Stimulated activated CD4-positive, alpha-beta T cell treated with anti-CD3 and anti-CD28 coated beads, Interleukin-15, amount 100 ng/mL, for 24 hours (primary cell): ENCODE measurements at regions not wholly inside any gene's neighbourhood (a gene's known extent, or its start where the extent isn't known, plus 50 kb on each side); places are given as distances from the start of the nearest gene placed in this dataset.

Experiments used
- DNase-seq: peaks from one replicate; pipeline ENCODE4 v3.0.0-alpha.2; 2020

- DNase-seq: no peak
Measured at GRCh38 chr12:25716842-25717241, 163.8 kb upstream of the LMNTD1 start.

- no peak for DNase-seq
Measured at GRCh38 chr12:25717552-25717951, 164.5 kb upstream of the LMNTD1 start.

- no peak for DNase-seq
Measured at GRCh38 chr12:25718081-25718731, 165.1 kb upstream of the LMNTD1 start.

- no peak for DNase-seq
Measured at GRCh38 chr12:25719505-25719904, 166.4 kb upstream of the LMNTD1 start.

- no peak for DNase-seq
Measured at GRCh38 chr12:25723336-25723735, 170.3 kb upstream of the LMNTD1 start.

GRCh38 chr12:25723921-25724491 is 170.9 kb upstream of the LMNTD1 start:
- DNase-seq: no peak

GRCh38 chr12:25725470-25725869 is 172.4 kb upstream of the LMNTD1 start:
- DNase-seq: no peak

GRCh38 chr12:25725931-25726330 is 172.8 kb upstream of the LMNTD1 start:
- no peak for DNase-seq

GRCh38 chr12:25728056-25728595 is 175.0 kb upstream of the LMNTD1 start:
- DNase-seq: no peak

- no peak for DNase-seq
Measured at GRCh38 chr12:25730489-25731349, 177.6 kb upstream of the LMNTD1 start.

- no peak for DNase-seq
Measured at GRCh38 chr12:25733541-25733940, 180.5 kb upstream of the LMNTD1 start.

- no peak for DNase-seq
Measured at GRCh38 chr12:25734529-25735180, 181.6 kb upstream of the LMNTD1 start.

GRCh38 chr12:25740617-25741016 is 187.5 kb upstream of the LMNTD1 start:
- no peak for DNase-seq

GRCh38 chr12:25741917-25742316 is 188.8 kb upstream of the LMNTD1 start:
- DNase-seq: no peak

- no peak for DNase-seq
Measured at GRCh38 chr12:25743679-25744215, 190.7 kb upstream of the LMNTD1 start.

GRCh38 chr12:25744313-25744712 is 191.2 kb upstream of the LMNTD1 start:
- DNase-seq: no peak

GRCh38 chr12:25745281-25745680 is 192.2 kb upstream of the LMNTD1 start:
- DNase-seq: no peak

GRCh38 chr12:25746131-25746530 is 193.0 kb upstream of the LMNTD1 start:
- DNase-seq: no peak

- no peak for DNase-seq
Measured at GRCh38 chr12:25752710-25753309, 199.7 kb upstream of the LMNTD1 start.

- DNase-seq: no peak
Measured at GRCh38 chr12:25755136-25755970, 202.3 kb upstream of the LMNTD1 start.

- DNase-seq: no peak
Measured at GRCh38 chr12:25755971-25756260, 202.6 kb upstream of the RASSF8 start.
